GM20431 (cell line): ENCODE measurements at regions not wholly inside any gene's neighbourhood (a gene's known extent, or its start where the extent isn't known, plus 50 kb on each side); places are given as distances from the start of the nearest gene placed in this dataset.
"Not testable (repeated sequence)": the region's sequence is repeated elsewhere in the genome, so short reads cannot be mapped to it uniquely, and the experiment has no call there.

Experiments
- in situ Hi-C: fragments of 300-500 bp; cut with MseI, MboI; formaldehyde crosslinking; loops from one replicate; pipeline ENCODE4 v1.15.0; 2020; ENCODE audit warnings: low sequenced_read_pairs; ENCODE audit not compliant: unreplicated experiment

DNA sequence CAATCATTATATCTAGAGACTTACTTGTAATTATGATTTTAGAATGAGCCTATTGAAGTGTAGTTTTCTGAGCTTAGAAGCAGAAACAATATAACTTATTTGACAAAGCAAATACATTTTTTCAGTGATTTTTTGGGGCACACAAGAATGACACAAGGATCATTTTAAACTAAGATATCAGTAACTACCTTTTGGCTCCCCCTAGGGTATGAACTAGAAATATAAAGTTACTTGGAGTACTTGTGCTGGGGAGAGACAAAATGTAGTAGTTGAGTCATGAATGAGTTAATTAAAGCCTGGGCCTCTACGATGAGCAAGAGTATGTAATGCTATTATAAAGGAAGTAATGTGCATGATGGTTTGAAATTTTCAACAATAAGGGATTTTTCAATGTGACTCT, 1244.1 kb upstream of the ACO1 start:
- in situ Hi-C loops = no loop called here

DNA sequence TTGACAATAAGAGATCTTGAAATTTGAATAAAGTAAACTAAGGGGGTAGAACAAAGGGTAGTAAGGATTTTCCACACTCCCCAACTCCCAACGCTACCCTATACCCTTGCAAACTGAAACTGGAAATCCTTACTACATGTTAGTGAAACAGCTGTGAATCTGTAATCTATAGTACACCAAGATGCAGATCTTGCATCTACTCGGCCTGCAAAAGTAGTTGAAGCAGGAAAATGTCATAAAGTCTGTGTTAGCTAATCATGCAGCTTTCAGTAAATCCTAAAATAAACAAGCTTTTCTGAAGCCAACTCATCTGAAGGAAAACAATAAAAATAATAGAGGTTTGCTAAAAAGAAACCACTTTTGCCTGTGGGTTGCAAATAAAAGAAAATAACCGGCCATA, 1242.0 kb upstream of the ACO1 start:
- in situ Hi-C loops = no loop called here

DNA sequence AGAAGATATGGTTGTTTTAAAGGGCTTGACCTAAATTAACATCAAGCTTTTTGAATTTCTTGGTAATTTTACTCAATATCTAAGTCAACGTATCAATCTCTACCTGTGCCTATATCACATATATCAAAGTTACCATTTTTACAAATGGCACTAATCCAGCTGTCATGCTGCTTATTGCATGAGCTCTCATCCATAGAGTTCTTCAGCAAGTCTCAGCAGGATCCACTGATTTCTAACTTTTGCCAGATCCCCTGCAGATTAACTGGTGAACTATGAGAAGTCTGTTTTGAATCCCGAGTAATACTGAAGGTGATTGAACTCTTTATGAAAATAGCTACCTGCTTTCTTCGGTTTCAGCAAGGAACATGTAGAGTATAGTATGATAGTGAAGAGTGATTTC, 1239.8 kb upstream of the ACO1 start:
- in situ Hi-C loops = no loop called here

DNA sequence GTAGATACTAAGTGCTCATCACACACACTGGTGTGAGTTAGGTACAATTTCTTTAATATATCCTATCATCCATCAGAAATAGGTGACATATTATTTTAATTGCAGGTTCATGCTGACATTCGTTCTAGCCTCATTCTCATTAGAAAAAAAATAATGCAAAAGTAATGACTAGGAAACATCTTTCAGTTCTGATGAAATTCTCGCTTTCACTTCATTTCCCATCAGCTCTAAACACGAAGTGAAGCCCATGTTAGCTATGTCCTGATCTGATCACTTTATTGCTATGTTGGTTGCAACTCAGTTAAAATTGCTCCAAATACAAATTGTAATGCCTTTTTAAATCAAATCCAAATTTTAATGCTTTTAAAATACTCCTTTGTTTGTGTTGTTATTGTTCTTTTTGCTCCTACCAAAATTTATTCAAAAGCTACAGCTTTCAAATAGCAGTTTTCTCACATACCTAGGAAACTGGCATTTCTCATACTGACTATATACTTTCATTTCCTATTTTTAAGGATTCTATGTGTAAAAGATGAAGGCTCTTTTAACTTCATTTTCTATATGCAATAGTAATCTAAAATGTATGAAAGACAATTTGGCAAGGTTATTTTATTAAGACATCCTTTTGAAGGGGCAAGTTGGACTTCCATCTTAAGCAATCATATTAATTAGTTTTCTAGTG, 1237.8 kb upstream of the ACO1 start:
- in situ Hi-C loops = no loop called here

DNA sequence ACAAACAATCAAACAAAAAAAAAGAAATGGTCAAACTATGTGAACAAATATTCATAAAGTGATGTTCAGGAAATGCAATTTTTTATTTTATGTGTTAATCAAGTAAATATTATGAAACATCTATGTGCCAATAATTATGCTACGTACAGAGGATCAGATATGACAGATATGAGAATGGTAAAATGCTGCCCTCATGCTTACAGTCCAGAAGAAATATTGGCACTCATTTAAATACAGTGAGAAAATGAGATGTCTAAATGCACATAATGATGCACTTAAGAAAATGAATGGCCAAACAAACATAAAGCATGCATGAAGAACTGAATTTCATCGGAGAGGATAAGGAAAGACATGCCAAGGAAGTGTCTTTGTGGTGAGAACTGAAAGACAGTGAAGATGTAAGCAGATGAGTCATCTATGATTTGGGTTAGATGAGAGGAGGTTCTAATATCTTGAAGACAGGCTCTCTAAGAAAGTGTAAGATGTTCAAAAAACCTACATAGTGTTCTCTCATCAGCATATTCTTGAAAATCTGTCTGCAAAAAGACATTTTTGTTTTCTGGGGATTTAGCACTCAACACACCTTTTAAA, 1231.1 kb upstream of the ACO1 start:
- in situ Hi-C loops = no loop called here

DNA sequence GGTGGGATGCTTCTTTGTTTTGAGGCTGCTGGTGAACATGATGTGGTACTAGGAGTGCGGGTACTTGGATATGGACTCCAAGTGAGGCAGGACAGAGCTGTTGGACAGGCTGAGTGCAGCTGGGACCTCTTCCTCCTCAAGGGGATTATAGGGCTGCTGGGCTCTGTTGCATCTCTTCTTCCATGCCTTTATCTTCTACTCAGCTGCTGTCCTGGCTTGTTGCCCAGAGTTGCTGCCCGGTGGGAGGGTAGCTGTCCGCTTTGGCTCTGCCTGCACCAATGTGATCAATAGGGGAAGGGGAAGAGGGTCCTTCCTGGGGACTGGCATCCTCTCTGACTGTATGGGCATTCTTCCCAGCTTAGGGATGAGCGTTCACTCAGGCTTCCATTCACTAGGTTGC, 1217.9 kb upstream of the ACO1 start:
- in situ Hi-C loops = no loop called here

DNA sequence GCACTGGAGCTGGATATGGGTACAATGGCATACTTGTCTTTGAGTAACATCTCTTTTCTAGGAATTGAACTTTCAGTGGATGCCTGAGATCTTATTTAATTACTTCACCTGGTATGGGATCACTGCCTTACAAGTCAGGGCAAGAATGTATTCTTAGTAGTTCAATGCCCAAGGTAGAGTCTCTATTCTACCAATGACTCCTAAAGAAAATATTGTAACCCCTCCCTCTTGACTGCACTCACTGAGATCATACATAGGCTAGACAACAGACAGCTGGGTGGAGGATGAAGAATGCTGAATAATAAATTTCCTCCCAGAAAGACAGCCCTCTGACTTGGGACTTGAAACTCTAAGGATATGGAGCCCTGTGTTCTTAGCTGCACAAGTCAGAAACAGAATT, 1216.3 kb upstream of the ACO1 start:
- in situ Hi-C loops = no loop called here

DNA sequence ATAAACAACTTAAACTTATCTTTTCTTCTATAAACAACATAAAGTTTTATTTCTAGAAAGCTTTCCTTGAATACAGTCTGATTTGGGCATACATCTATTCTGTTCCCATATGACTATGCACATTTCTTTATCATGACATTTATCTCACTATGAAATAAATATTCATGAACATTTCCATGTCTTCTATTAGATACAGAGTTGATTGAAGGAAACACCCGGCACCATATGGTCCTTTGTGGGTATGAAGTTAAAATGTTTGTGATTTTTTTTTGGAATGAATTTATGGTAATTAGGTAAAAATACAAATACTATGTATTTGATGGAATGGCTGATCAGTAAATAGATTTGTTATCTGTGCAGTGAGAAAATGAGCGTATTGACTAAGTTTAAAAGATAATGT, 1209.8 kb upstream of the ACO1 start:
- in situ Hi-C loops = no loop called here

DNA sequence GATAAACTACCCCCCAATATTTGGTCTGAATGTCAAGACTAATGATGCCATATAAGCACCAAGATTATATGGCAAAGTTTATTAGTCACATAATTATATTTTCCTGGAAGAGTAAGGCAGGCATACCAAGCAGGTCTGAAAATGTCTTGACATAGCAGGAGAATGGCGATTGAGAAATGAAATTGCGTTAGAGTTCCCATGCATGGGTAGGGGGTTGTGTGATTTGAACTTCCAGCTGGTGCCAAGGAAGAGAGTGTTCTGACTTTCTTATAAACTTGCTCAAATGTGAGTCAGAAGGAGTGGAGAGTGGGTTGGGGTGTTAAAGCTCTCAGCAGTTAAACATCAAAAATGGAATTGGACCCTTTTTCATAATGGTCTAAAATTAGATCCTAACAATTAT, 1200.6 kb upstream of the ACO1 start:
- in situ Hi-C loops = no loop called here

DNA sequence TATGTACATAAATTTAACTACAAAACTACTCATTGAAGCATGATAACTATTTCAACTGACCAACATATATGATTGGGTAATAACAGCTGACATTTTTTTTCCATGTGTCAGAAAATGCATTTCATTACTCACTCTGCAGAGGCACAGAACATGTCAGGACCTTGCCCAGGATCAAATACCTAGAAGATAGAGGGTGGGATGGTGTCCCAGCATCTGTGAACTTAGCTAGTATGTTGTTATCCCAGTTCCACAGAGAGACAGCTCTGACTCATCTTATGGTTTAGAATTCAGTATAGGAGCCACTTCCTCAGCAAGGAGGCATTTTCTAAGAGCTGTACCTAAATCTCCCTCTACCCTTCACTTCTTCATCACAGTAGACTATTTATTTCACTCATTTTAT, 1198.6 kb upstream of the ACO1 start:
- in situ Hi-C loops = no loop called here

DNA sequence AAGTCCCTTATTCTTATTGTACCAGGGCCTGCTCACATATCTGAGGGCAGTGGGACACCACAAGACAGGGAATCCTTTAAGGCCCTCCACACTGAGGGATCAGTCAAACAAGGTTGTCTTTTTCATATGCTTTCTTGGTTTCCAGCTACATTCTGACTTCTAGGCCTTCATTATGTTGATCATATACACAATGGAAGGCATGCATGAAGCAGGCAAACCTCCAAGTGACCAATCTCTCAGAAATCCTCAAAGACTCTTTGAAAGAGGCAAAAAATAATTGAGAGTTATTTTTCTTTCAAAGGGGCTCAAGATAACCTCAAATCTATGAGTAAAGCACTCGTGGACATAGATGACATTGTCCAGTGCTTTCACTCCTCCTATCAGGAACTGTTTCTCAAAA, 1195.9 kb upstream of the ACO1 start:
- in situ Hi-C loops = no loop called here

DNA sequence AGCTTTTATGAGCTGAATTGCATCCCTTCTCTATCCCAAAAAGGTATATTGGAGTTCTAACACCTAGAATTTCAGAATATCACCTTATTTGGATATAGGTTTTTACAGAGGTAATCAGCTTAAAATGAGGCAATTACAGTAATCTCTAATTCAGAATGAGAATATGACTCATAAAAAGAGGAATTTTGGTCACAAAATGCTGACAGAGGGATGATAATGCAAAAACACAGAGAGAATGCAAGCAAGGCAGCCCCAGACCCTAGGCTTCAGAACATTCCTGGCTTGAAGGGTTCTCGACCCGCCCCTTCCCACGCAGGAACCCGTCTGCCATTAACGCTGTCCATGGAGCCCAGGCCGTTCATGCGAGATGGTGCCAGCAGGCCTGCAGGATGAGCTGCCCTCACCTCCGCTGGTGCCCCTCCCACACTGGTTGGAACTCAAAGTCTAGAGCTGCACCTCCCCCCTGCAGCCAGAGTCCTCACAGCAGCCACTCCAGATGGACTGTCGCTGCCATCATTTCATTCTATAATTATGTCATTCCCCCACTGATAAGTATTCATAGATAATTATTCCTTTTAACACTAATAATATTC, 1173.4 kb upstream of the ACO1 start:
- in situ Hi-C loops = no loop called here

DNA sequence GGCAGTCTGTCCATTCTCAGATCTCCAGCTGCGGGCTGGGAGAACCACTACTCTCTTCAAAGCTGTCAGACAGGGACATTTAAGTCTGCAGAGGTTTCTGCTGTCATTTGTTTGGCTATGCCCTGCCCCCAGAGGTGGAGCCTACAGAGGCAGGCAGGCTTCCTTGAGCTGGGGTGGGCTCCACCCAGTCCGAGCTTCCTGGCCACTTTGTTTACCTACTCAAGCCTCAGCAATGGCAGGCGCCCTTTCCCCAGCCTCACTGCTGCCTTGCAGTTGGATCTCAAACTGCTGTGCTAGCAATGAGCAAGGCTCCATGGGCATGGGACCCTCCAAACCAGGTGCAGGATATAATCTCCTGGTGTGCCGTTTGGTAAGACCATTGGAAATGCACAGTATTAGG, 1154.5 kb upstream of the ACO1 start:
- in situ Hi-C loops = not testable (repeated sequence)

DNA sequence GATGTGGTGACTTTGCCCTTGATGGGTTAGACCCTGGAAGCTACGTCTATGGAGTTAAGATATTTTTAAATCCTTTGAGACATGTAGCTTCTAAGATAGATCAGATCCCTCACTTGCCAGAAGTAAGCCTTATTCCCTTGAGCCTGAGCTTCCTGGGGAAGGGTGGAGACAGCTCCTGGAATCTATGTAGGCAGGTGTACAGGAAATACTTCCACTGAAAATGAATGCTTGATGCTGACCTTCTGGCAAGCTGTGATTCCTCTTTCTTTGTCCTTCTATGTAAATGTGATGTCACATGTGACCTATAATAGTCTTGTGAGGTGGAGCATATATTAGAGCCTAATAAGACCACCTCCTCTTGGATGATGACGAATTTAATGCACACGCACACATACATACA, 1152.0 kb upstream of the ACO1 start:
- in situ Hi-C loops = no loop called here

DNA sequence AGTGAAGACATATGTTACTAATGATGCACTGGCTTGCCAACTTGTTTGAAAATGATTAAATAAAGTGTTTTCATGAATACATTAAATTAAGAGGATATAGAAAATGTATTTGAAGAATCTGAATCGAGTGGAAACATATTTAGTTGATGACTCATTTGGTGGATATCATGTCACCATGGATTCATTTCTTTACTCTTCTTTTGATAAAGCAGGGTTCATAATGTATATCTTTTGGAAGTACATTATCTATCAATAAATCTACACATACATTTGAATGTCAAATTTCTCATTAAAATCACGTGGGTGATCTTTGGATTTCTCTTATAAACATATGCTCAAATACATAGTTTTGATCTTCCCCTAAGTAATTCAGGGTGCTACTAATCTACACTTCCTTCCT, 1148.1 kb upstream of the ACO1 start:
- in situ Hi-C loops = no loop called here

DNA sequence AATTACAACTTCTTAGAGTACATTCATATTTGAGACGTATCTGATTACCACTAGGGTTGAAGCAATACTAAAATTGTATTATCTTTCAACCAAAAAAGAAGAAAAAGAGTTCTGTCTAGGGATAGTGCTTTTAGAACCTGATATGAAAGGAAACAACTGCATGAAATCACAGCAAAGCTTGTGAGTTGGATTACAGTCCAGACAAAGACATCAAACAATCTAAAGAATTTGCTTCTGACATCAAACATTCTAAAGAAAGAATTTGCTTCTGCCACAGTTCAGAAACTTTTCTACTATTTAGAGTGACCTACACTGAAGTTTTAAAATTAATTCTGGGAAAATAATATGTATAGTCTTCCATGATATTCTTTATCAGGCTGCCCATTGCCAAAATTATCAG, 1141.1 kb upstream of the ACO1 start:
- in situ Hi-C loops = no loop called here

DNA sequence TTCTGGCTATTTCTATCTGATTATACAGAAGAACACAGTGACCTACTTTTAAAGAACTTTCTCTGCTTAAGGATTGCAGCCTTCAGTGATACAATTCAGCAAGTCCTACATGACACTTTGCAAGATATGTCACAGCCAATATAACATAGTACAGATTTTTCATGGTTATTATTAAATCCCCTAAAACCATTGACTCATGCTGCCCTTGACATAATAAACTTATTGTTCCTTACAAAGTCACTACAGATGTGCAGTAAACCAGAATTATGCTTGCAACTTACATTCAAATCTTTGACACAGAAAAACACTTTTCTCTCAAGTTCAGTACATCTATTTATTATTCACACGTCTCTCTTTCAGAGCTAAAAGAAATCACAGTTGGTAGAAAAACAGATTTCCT, 1136.3 kb upstream of the ACO1 start:
- in situ Hi-C loops = no loop called here

DNA sequence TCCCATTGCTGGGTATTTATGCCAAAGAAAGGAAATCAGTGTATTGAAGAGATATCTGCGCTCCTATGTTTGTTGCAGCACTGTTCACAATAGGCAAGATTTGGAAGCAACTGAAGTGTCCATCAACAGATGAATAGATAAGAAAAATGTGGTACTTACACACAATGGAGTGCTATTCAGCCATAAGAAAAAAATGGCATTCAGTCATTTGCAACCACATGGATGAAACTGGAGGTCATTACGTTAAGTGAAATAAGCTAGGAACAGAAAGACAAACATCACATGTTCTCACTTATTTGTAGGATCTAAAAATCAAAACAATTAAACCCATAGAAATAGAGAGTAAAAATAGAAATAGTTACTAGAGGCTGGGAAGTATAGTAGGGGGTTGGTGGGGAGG, 1133.1 kb upstream of the ACO1 start:
- in situ Hi-C loops = no loop called here

DNA sequence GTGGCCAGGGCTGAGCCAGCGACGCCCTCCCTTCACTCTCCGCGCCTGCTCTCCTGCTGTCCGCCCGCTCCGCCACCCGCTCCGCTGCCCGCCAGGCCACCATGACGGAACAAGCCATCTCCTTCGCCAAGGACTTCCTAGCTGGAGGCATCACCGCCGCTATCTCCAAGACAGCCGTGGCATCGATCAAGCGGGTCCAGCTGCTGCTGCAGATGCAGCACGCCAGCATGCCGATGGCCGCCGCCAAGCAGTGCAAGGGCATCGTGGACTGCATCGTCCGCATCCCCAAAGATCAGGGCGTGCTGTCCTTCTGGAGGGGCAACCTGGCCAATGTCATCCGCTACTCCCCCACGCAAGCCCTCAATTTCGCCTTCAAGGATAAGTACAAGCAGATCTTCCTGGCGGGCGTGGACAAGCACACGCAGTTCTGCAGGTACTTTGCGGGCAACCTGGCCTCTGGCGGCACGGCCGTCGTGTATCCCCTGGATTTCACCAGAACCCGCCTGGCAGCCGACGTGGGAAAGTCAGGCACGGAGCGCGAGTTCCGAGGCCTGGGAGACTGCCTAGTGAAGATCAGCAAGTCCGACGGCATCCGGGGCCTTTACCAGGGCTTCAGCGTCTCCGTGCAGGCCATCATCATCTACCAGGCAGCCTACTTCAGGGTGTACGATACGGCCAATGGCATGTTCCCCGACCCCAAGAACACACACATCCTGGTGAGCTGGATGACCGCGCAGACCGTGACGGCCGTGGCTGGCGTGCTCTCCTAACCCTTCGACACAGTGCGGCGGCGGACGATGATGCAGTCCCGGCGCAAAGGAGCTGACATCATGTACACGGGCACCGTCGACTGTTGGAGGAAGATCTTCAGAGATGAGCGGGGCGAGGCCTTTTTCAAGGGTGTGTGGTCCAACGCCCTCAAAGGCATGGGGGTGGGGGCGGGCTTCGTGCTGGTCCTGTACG, 1130.4 kb upstream of the ACO1 start:
- in situ Hi-C loops = no loop called here

DNA sequence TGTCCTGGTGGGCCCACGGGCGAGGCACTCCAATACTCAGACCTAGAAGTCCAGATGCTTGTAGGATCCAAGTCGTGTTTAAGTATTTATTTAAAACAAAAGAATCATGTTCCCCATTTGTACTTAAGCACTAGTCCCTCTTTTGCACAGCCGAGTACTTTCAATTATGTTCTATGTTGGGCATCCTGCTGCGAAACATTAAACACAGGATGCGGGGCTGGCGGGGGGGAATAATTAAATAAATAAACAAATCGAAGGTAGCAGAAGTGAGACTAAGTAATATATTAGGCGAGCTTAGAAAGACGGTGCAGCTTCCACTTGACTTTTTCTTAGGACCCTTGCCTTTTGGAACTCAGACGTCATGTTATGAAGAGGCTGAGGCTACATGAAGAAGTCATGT, 1129.2 kb upstream of the ACO1 start:
- in situ Hi-C loops = no loop called here

DNA sequence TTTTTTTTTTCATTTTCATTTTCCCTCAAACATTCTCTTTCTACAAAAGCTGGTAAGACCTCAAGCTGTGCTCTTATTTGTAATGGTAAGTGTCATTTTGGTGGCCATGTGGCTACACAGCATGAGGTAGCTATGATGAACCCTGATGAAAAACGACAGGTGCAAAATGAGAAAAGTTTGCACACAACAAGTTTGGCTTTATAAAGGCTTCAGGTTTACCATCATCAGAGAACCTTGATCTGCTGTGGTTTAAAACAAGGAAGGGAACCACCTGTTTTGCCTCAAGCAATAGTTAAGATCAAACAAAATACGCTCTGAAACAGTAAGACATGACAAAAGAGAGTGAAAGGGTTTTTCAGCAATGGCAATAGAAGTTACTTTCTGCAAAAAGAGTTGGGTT, 1124.6 kb upstream of the ACO1 start:
- in situ Hi-C loops = no loop called here
